RWPE1 (cell line): ENCODE measurements at regions not wholly inside any gene's neighbourhood (a gene's known extent, or its start where the extent isn't known, plus 50 kb on each side); places are given as distances from the start of the nearest gene placed in this dataset.

Experiments
- CTCF ChIA-PET: fragments of 350-600 bp; sonication (Branson Sonifier 250); formaldehyde crosslinking; extraction: SDS; loops from one replicate; lab custom pipeline; 2021; lab: Yijun Ruan, JAX
- POLR2A ChIA-PET: fragments of 400-600 bp; formaldehyde crosslinking; extraction: SDS; loops from one replicate; lab custom pipeline; 2020; ENCODE audit warnings: antibody characterized with exemption; ENCODE audit not compliant: low non-redundant PET; lab: Yijun Ruan, JAX
- DNase-seq: peaks from one replicate; pipeline ENCODE4 v3.0.0; 2012; ENCODE audit warnings: low spot score
- H3K27ac ChIP-seq: fragments of 450-650 bp; 2 replicates; pipeline ENCODE4 v1.5.1; 2017
- TF ChIP-seq, protein P1 (sequence below): fragments of 450-650 bp; conservative IDR thresholded peaks from 2 replicates; pipeline ENCODE4 v1.5.1; 2017; ENCODE audit warnings: low read depth, mild to moderate bottlenecking

GRCh38 chr7:96770758-96771157 is 61.1 kb upstream of the SEM1 start:
- H3K27ac ChIP-seq: no peak overlapping the region
- DNase-seq: no peak
- TF ChIP-seq, protein P1, sequence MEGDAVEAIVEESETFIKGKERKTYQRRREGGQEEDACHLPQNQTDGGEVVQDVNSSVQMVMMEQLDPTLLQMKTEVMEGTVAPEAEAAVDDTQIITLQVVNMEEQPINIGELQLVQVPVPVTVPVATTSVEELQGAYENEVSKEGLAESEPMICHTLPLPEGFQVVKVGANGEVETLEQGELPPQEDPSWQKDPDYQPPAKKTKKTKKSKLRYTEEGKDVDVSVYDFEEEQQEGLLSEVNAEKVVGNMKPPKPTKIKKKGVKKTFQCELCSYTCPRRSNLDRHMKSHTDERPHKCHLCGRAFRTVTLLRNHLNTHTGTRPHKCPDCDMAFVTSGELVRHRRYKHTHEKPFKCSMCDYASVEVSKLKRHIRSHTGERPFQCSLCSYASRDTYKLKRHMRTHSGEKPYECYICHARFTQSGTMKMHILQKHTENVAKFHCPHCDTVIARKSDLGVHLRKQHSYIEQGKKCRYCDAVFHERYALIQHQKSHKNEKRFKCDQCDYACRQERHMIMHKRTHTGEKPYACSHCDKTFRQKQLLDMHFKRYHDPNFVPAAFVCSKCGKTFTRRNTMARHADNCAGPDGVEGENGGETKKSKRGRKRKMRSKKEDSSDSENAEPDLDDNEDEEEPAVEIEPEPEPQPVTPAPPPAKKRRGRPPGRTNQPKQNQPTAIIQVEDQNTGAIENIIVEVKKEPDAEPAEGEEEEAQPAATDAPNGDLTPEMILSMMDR: no peak
- POLR2A ChIA-PET: no interaction called here
- CTCF ChIA-PET: no interaction called here

DNA sequence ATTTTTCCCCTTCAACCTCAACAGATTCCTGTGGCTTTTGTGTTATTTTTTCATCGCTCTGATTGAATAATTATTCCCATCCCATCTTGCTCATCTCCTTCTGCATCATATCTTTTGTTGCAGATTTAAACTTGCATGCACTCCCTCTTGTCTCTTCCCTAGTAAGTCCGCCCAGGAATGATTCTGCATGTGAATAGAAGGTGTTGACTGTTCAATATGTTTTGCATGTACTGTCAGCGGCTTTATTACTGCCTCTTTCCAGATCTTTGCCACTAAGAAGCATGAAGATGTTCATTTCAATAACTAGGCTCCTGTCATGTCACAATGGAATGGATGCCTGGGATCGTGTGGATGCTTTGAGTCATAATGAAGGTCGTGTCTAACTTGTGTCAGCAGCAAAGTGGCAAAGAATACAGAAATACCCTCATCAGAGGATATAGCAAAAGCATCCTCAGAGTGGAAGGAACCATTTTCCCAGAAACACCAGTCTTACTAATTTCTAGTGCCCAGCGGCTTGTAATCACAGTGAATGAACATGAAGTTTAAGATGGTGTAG is 62.6 kb upstream of the SEM1 start:
- DNase-seq: no peak
- CTCF ChIA-PET: no interaction called here
- TF ChIP-seq, protein P1: no peak
- POLR2A ChIA-PET: no interaction called here
- no peak overlapping the region for H3K27ac ChIP-seq

DNA sequence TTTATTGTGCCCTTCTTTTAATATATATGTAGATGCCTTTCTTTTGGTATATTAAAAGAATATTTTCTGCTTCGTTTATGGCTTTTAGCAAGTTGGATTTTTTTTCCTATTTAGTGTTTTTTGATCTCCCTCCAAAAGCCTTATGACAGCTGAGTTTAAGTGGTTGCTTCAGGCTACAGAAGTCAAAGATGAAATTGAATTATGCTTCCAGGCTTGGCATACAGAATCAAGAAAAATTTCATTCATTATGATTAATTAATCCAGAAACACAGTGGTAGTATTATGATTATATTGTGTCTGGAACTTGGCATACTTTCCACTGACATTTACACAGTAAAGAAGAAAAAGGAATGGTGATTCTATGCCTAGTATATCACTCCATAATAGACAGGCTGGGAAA is 63.8 kb upstream of the SEM1 start:
- TF ChIP-seq, protein P1: no peak
- H3K27ac ChIP-seq: no peak overlapping the region
- ChIA-PET POLR2A (no interaction called here), CTCF (no interaction called here)
- no peak for DNase-seq

DNA sequence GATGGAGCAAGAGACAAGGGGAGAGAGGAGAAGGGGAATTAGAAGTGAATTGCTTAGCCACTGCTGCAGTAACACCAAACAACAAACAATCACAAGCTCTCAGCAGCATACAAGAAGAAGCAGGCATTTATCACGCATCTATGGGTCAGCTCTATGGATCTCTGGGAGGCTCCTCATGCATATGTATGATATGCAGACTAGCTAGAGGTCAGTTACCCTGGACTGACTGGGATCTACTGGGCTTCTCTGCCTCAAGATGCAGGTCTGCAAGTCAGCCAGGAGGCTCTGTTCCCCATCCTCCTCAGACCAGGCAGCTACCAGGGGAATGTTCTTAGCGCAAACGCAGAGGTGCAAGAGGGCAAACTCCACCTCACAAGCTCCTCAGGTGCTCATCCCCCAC is 64.7 kb upstream of the SEM1 start:
- DNase-seq: no peak
- no peak overlapping the region for H3K27ac ChIP-seq
- TF ChIP-seq, protein P1: no peak
- CTCF ChIA-PET: interaction anchor here (0.6 kb wide), 1 partner anchor 263 kb away, joined by 3 read pairs; no protein-coding TSS in a partner anchor
- POLR2A ChIA-PET: no interaction called here

DNA sequence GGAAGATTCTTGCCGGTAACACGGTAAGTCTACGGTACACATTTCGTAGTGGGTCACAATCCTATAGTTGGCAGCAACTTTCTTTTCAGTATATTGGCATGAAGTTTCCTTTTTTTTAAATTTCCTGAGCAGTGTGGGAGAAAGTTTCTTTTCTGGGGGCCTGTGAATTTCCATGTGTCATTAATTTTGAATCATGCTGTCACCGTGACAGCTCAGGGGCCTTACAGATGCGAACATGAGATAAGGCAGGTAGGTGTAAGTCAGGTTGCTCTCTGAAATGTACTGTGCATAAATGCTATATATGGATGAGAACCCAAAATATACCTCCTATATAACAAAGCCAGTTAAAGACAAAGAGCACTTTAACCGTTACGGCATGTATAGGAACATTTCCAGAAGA is 65.4 kb upstream of the SEM1 start:
- POLR2A ChIA-PET: no interaction called here
- TF ChIP-seq, protein P1: no peak
- no peak for DNase-seq
- no peak overlapping the region for H3K27ac ChIP-seq
- CTCF ChIA-PET: no interaction called here

- CTCF ChIA-PET: interaction anchor here (0.6 kb wide), 1 partner anchor 104 kb away, joined by 3 read pairs; no protein-coding TSS in a partner anchor
- H3K27ac ChIP-seq: no peak overlapping the region
These were observed 68.6 kb upstream of the SEM1 start for GRCh38 chr7:96778263-96778662.

More at GRCh38 chr7:96778263-96778662, 68.6 kb upstream of the SEM1 start:
- no peak for DNase-seq
- TF ChIP-seq, protein P1: no peak; the same call in 1 of the 2 replicates
- POLR2A ChIA-PET: no interaction called here
